ENCODE measurements at regions not wholly inside any gene's neighbourhood (a gene's known extent, or its start where the extent isn't known, plus 50 kb on each side); places are given as distances from the start of the nearest gene placed in this dataset.

GRCh38 chr3:177308286-177308685, 111.0 kb upstream of the TBL1XR1 start:
- TF ChIP-seq CTCF (IDR thresholded peaks at IDR 0.05) (no peak), POLR2A (IDR thresholded peaks at IDR 0.05) (no peak)
